Esophagus squamous epithelium (tissue), 5 donors: ENCODE measurements at regions not wholly inside any gene's neighbourhood (a gene's known extent, or its start where the extent isn't known, plus 50 kb on each side); places are given as distances from the start of the nearest gene placed in this dataset.

Experiments
- DNase-seq: peaks from one replicate; lab custom pipeline; 2025; lab: John Stamatoyannopoulos, UW
- H3K27ac ChIP-seq, 4 donors: fragments of 200-600 bp; sonication (generic); one replicate each; pipeline ENCODE4 v1.5.1; 2016 to 2019; ENCODE audit warnings: mild to moderate bottlenecking in 1 of 4
- H3K27me3 ChIP-seq, 4 donors: fragments of 200-600 bp; sonication (generic); 1 replicate in 3 of 4; 2 replicates in 1 of 4; pipeline versions ENCODE4 v1.5.1 to v1.6.0; 2017 to 2021; ENCODE audit warnings: antibody characterized with exemption in 1 of 4
- H3K36me3 ChIP-seq, 3 donors: fragments of 200-600 bp; sonication (generic); one replicate each; pipeline ENCODE4 v1.5.1; 2016 to 2019
- H3K4me1 ChIP-seq, 3 donors: fragments of 200-600 bp; sonication (generic); one replicate each; pipeline ENCODE4 v1.5.1; 2017 to 2019
- H3K4me3 ChIP-seq, 4 donors: fragments of 200-600 bp; sonication (generic); 1 replicate in 3 of 4; 2 replicates in 1 of 4; pipeline ENCODE4 v1.5.1; 2016 to 2019; ENCODE audit warnings: mild to moderate bottlenecking in 2 of 4, moderate library complexity in 1 of 4
- H3K9me3 ChIP-seq, 3 donors: fragments of 200-600 bp; sonication (generic); one replicate each; pipeline ENCODE4 v1.5.1; 2016 to 2019
- POLR2A ChIP-seq, 4 donors: fragments of 450-650 bp; IDR thresholded peaks; one replicate each; pipeline ENCODE4 v1.6.1; 2017; ENCODE audit warnings: antibody characterized with exemption in 4 of 4, mild to moderate bottlenecking in 4 of 4, moderate library complexity in 3 of 4
- WGBS, 2 donors: methylation state at CpG; one replicate each; pipeline ENCODE4 v1.1.5; 2018; 5-methylcytosine and 5-hydroxymethylcytosine counted together
- intact Hi-C: fragments of 100-400 bp; cut with DNase I; formaldehyde crosslinking; loops from one replicate; pipeline ENCODE4 v1.15.0; 2022
- TF ChIP-seq, protein P1 (sequence below), 6 experiments: fragments of 450-650 bp in 4 of 6; fragments of 200-600 bp in 2 of 6; sonication (generic) in 2 of 6; IDR thresholded peaks; one replicate each; pipeline ENCODE4 v1.5.1; 2016 to 2019; ENCODE audit warnings: antibody characterized with exemption in 6 of 6, mild to moderate bottlenecking in 4 of 6, moderate library complexity in 4 of 6
- donor health status: DM: yes; HTN: yes; CAD: no.

DNA sequence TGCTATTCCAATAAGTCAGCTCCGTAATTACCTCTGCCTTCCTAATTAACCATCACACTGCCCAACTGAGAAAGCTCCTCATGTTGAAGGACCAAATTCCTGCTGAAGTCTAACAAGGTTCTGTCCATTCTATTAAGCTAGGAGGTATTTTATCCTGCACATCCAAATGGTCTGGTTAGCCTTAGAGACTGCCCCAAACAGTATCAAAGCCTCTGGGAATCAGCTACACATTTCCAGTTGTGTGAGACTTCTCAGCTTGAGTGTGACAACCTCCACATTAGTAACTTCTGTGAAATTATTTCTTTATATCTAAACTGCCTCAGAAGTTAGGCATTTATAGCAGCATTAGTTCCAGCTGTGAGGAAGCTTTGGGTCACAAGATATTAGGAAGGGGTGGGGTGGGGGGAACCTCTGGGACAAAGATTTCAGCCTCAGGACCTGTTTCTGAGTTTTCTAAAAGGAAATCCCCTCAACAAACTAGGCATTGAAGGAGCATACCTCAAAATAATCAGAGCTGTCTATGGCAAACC is 150.5 kb upstream of the DUSP10 start:
- H3K27ac ChIP-seq: peak overlapping the region in 2 of 4 donors; percentile 34 to 40
- TF ChIP-seq, protein P1, sequence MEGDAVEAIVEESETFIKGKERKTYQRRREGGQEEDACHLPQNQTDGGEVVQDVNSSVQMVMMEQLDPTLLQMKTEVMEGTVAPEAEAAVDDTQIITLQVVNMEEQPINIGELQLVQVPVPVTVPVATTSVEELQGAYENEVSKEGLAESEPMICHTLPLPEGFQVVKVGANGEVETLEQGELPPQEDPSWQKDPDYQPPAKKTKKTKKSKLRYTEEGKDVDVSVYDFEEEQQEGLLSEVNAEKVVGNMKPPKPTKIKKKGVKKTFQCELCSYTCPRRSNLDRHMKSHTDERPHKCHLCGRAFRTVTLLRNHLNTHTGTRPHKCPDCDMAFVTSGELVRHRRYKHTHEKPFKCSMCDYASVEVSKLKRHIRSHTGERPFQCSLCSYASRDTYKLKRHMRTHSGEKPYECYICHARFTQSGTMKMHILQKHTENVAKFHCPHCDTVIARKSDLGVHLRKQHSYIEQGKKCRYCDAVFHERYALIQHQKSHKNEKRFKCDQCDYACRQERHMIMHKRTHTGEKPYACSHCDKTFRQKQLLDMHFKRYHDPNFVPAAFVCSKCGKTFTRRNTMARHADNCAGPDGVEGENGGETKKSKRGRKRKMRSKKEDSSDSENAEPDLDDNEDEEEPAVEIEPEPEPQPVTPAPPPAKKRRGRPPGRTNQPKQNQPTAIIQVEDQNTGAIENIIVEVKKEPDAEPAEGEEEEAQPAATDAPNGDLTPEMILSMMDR (IDR thresholded peaks at IDR 0.05): no peak
- no peak for TF ChIP-seq POLR2A (IDR thresholded peaks at IDR 0.05)
- H3K36me3 ChIP-seq: no peaks in the 10 kb centered on the region
- DNase-seq: no peak
- 57 to 71% methylated on average over 1 of the region's 1 CpG for WGBS, 2 donors
- H3K9me3 ChIP-seq: no peaks in the 10 kb centered on the region
- no peaks in the 10 kb centered on the region for H3K27me3 ChIP-seq
- no peak overlapping the region for H3K4me3 ChIP-seq
- intact Hi-C loops: no loop called here
- H3K4me1 ChIP-seq: peaks cover 0 to 3% (median 0%) of the 10 kb centered on the region in 3 donors

DNA sequence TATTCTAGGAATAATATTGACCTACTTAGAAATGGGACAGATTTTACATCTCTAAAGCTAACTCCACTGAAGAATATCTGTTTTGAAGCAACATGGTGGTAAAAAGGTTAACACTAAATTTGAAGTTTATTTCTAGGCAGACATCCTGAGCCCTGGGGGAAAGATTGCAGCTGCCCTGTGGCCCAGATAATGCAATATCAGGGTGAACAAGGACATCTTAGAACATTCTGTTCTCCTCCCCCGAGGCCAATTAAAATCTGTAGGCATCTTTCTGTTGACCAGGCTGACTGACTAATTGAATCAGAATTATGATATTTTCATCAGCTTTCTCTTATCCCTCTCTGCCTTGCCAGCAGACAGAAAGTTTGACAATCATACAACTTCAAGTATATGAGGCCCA is 149.8 kb upstream of the DUSP10 start:
- 55 to 67% methylated on average over 1 of the region's 1 CpG for WGBS, 2 donors
- no peak for DNase-seq
- TF ChIP-seq, protein P1 (IDR thresholded peaks at IDR 0.05): no peak
- no peak for TF ChIP-seq POLR2A (IDR thresholded peaks at IDR 0.05)
- Histone ChIP-seq H3K4me3 (no peak overlapping the region), H3K4me1 (peaks cover 0 to 9% (median 0%) of the 10 kb centered on the region in 3 donors), H3K27me3 (no peaks in the 10 kb centered on the region), H3K27ac (peak overlapping the region in 2 of 4 donors; percentile 34 to 40), H3K9me3 (no peaks in the 10 kb centered on the region), H3K36me3 (no peaks in the 10 kb centered on the region)
- intact Hi-C loops: no loop called here

DNA sequence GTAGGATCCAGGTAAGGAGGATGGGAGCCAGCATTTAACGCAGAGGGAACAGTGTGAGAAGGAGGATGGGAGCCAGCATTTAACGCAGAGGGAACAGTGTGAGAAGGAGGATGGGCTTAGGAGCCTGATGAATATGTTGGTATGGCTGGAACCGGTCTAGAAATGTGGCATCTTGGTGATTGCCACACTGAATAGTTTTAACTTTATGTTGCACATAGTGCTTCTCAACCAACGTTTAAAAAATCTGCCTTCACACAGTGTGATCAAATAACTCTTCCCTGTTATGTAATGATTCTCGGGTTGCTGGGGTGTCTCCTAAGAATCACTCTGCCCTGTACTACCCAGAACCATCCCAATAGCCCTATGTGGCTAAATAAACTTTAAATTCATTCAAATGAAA is 146.9 kb upstream of the DUSP10 start:
- 84 to 85% methylated on average over 5 of the region's 5 CpGs for WGBS, 2 donors
- H3K36me3 ChIP-seq: no peaks in the 10 kb centered on the region
- H3K4me1 ChIP-seq: peaks cover 0 to 14% (median 0%) of the 10 kb centered on the region in 3 donors
- no peak overlapping the region for H3K4me3 ChIP-seq
- no peaks in the 10 kb centered on the region for H3K27me3 ChIP-seq
- no peak overlapping the region for H3K27ac ChIP-seq
- intact Hi-C loops: no loop called here
- H3K9me3 ChIP-seq: no peaks in the 10 kb centered on the region
- TF ChIP-seq, protein P1 (IDR thresholded peaks at IDR 0.05): no peak
- TF ChIP-seq POLR2A (IDR thresholded peaks at IDR 0.05): no peak
- DNase-seq: no peak

DNA sequence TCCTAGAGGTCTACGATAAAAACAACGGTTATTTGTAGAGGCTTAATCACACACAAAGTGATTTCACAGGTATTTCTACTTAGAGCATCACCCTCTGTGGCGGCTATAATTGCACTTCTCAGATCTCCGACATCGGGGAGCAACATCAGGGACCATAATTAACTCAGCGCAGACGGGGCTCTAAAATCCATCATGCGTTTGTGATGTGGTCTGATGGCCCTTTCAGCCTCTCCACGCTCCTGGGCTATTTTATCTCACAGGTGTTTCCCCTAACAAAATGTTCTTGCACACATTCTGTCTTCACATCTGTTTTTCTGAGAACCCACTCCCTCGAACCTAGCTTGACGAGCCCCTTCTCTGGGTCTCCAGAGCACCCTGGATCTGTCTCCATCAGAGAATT is 146.3 kb upstream of the DUSP10 start:
- H3K4me3 ChIP-seq: no peak overlapping the region
- H3K27ac ChIP-seq: no peak overlapping the region
- peaks cover 0 to 14% (median 0%) of the 10 kb centered on the region in 3 donors for H3K4me1 ChIP-seq
- H3K27me3 ChIP-seq: no peaks in the 10 kb centered on the region
- no peaks in the 10 kb centered on the region for H3K9me3 ChIP-seq
- intact Hi-C loops: no loop called here
- 85 to 94% methylated on average over 11 of the region's 11 CpGs for WGBS, 2 donors
- no peak for DNase-seq
- no peak for TF ChIP-seq POLR2A (IDR thresholded peaks at IDR 0.05)
- TF ChIP-seq, protein P1 (IDR thresholded peaks at IDR 0.05): no peak
- H3K36me3 ChIP-seq: no peaks in the 10 kb centered on the region

DNA sequence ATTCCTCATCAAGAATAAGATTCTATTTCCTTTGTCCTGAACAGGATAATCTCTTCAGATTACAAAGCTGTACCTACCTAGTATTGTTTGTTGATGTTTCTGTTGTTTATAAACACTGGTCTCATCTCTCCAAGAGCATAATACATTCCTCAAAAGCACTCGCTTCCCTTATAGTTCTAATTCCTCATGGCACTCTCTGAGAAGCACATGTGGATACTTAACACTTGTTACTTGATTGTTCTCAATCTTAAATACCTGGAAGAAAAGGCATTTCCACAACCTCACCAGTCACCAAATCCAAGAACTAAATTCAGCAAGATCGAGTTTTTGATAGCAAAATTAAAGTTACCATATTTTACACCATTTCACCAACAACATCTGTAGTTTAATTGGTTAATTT is 145.9 kb upstream of the DUSP10 start:
- Histone ChIP-seq H3K36me3 (no peaks in the 10 kb centered on the region), H3K27ac (no peak overlapping the region), H3K4me3 (no peak overlapping the region), H3K4me1 (peaks cover 0 to 14% (median 0%) of the 10 kb centered on the region in 3 donors), H3K27me3 (no peaks in the 10 kb centered on the region), H3K9me3 (no peaks in the 10 kb centered on the region)
- intact Hi-C loops: no loop called here
- DNase-seq: no peak
- WGBS, 2 donors: 79 to 100% methylated on average over 2 of the region's 2 CpGs
- TF ChIP-seq, protein P1 (IDR thresholded peaks at IDR 0.05): no peak
- TF ChIP-seq POLR2A (IDR thresholded peaks at IDR 0.05): no peak
